HCT116 (cell line): ENCODE measurements at regions not wholly inside any gene's neighbourhood (a gene's known extent, or its start where the extent isn't known, plus 50 kb on each side); places are given as distances from the start of the nearest gene placed in this dataset.
A peak's percentile ranks its signal among the peaks of the same experiment; 100 is the strongest.

Experiments
- ATAC-seq: fragments of 200-7000 bp; cut with Tn5 transposase; 2 replicates; pipeline ENCODE4 v1.9.1; 2020; ENCODE audit warnings: mild to moderate bottlenecking, moderate library complexity
- BruUV-seq: library from RNA; stranded (reverse); fragments of 400-500 nt; replicated peaks from 2 replicates; lab custom pipeline; 2021; lab: Mats Ljungman, UMichigan
- CTCF ChIA-PET: fragments of 300-600 bp; sonication (Branson Sonifier 250); formaldehyde crosslinking; loops from one replicate; lab custom pipeline; 2021; ENCODE audit warnings: antibody characterized with exemption; lab: Charles Lee
- POLR2A ChIA-PET: fragments of 300-600, 350-600 bp; sonication (Branson Sonifier 250); formaldehyde crosslinking; loops from one replicate; lab custom pipeline; 2021; ENCODE audit warnings: antibody characterized with exemption; lab: Charles Lee
- RAD21 ChIA-PET, 2 experiments: fragments of 300-600 bp; sonication (Branson Sonifier 250); formaldehyde crosslinking; loops; one replicate each; lab custom pipeline; 2023; ENCODE audit warnings: low total read pairs in 2 of 2; ENCODE audit not compliant: uncharacterized antibody in 2 of 2, unreplicated experiment in 2 of 2, low non-redundant PET in 1 of 2; lab: Charles Lee
- DNase-seq: peaks from one replicate; pipeline ENCODE4 v3.0.0-alpha.2; 2010; ENCODE audit warnings: low read depth, low spot score
- H2AFZ ChIP-seq: fragments of 200-600 bp; shearing (Covaris generic), sonication (generic); 2 replicates; pipeline ENCODE4 v1.6.1; 2017; ENCODE audit warnings: low read depth, mixed run types, mixed read lengths, antibody characterized with exemption, low read length; ENCODE audit not compliant: poor library complexity, severe bottlenecking
- H3K27ac ChIP-seq: 2 replicates; pipeline ENCODE4 v1.5.1; 2012; ENCODE audit warnings: low read depth, low read length
- H3K27me3 ChIP-seq: fragments of 200-600 bp; sonication (generic); 2 replicates; pipeline ENCODE4 v1.6.1; 2016; ENCODE audit warnings: mixed run types, low read length, mixed read lengths; ENCODE audit not compliant: insufficient read depth
- H3K36me3 ChIP-seq, 2 experiments: fragments of 200-500 bp in 1 of 2; fragments of 200-600 bp in 1 of 2; sonication (Bioruptor generic) in 1 of 2; sonication (generic) in 1 of 2; 2 replicates each; pipeline versions ENCODE4 v1.5.1 to v1.6.1; 2014 to 2016; ENCODE audit warnings: low read length in 2 of 2, inconsistent platforms in 1 of 2, mixed read lengths in 1 of 2, mixed run types in 1 of 2; ENCODE audit not compliant: insufficient read depth in 2 of 2, control insufficient read depth in 1 of 2
- H3K4me1 ChIP-seq, 2 experiments: fragments of 200-600 bp in 1 of 2; sonication (generic) in 1 of 2; 2 replicates each; pipeline versions ENCODE4 v1.5.1 to v1.6.1; 2012 to 2017; ENCODE audit warnings: low read length in 2 of 2, inconsistent platforms in 1 of 2, mild to moderate bottlenecking in 1 of 2, mixed read lengths in 1 of 2, mixed run types in 1 of 2, moderate library complexity in 1 of 2; ENCODE audit not compliant: insufficient read depth in 2 of 2, control insufficient read depth in 1 of 2
- H3K4me2 ChIP-seq: fragments of 200-600 bp; sonication (generic); 2 replicates; pipeline ENCODE4 v1.6.1; 2017; ENCODE audit warnings: mixed run types, low read length, mixed read lengths
- H3K4me3 ChIP-seq, 2 experiments: fragments of 200-600 bp in 1 of 2; sonication (generic) in 1 of 2; replicated peaks in 1 of 2; 2 replicates each; pipeline ENCODE4 v1.5.1; 2011 to 2016; ENCODE audit warnings: low read length in 2 of 2, control low read depth in 1 of 2, low read depth in 1 of 2, mild to moderate bottlenecking in 1 of 2, mixed read lengths in 1 of 2, mixed run types in 1 of 2
- H3K79me2 ChIP-seq: fragments of 200-600 bp; sonication (generic); 2 replicates; pipeline ENCODE4 v1.6.1; 2017; ENCODE audit warnings: mild to moderate bottlenecking, mixed run types, low read length, moderate library complexity, mixed read lengths; ENCODE audit not compliant: insufficient read depth
- H3K9ac ChIP-seq: fragments of 200-600 bp; sonication (generic); 2 replicates; pipeline ENCODE4 v1.6.1; 2016; ENCODE audit warnings: low read length, mixed read lengths
- H3K9me2 ChIP-seq: fragments of 200-600 bp; sonication (generic), shearing (Covaris generic); 2 replicates; pipeline ENCODE4 v1.6.1; 2017; ENCODE audit warnings: mixed run types, mild to moderate bottlenecking, moderate library complexity; ENCODE audit not compliant: insufficient read depth
- H3K9me3 ChIP-seq, 2 experiments: fragments of 200-500 bp in 1 of 2; fragments of 200-600 bp in 1 of 2; sonication (Bioruptor generic) in 1 of 2; sonication (generic) in 1 of 2; 2 replicates each; pipeline ENCODE4 v1.6.1; 2014 to 2017; ENCODE audit warnings: low read length in 2 of 2, mixed read lengths in 2 of 2, inconsistent platforms in 1 of 2, low read depth in 1 of 2, mild to moderate bottlenecking in 1 of 2, mixed run types in 1 of 2, moderate library complexity in 1 of 2; ENCODE audit not compliant: control insufficient read depth in 1 of 2, insufficient read depth in 1 of 2
- H4K20me1 ChIP-seq: fragments of 200-600 bp; sonication (generic), shearing (Covaris generic); 2 replicates; pipeline ENCODE4 v1.6.1; 2017; ENCODE audit warnings: mixed run types, mild to moderate bottlenecking, moderate library complexity; ENCODE audit not compliant: insufficient read depth
- CBX3 ChIP-seq: IDR thresholded peaks from 2 replicates; pipeline ENCODE4 v1.6.1; 2012; ENCODE audit warnings: low read depth
- CEBPB ChIP-seq: IDR thresholded peaks from 2 replicates; pipeline ENCODE4 v1.6.1; 2012; ENCODE audit warnings: low read depth
- CTCF ChIP-seq, 3 experiments: fragments of 200-600 bp in 1 of 3; sonication (generic) in 1 of 3; IDR thresholded peaks in 2 of 3; conservative IDR thresholded peaks in 1 of 3; 2 replicates each; pipeline ENCODE4 v1.5.1; 2012 to 2017; ENCODE audit warnings: low read depth in 2 of 3, low read length in 2 of 3, antibody characterized with exemption in 1 of 3, borderline replicate concordance in 1 of 3, control low read depth in 1 of 3, mild to moderate bottlenecking in 1 of 3, mixed read lengths in 1 of 3, mixed run types in 1 of 3, moderate library complexity in 1 of 3; ENCODE audit not compliant: insufficient read depth in 1 of 3
- EGR1 ChIP-seq: IDR thresholded peaks from 2 replicates; pipeline ENCODE4 v1.6.1; 2012; ENCODE audit warnings: low read depth
- ELF1 ChIP-seq: IDR thresholded peaks from 2 replicates; pipeline ENCODE4 v1.6.1; 2012; ENCODE audit warnings: low read depth, borderline replicate concordance
- EZH2 ChIP-seq: fragments of 200-600 bp; sonication (generic); IDR thresholded peaks from 2 replicates; pipeline ENCODE4 v1.6.1; 2017; ENCODE audit warnings: antibody characterized with exemption, mixed run types
- EZH2phosphoT487 ChIP-seq: fragments of 200-600 bp; IDR thresholded peaks from 2 replicates; pipeline ENCODE4 v1.6.1; 2018; ENCODE audit warnings: antibody characterized with exemption, borderline replicate concordance
- FOSL1 ChIP-seq: IDR thresholded peaks from 2 replicates; pipeline ENCODE4 v1.6.1; 2012; ENCODE audit warnings: low read depth
- MAX ChIP-seq: IDR thresholded peaks from 2 replicates; pipeline ENCODE4 v1.6.1; 2012
- POLR2A ChIP-seq: IDR thresholded peaks from 2 replicates; pipeline ENCODE4 v1.7.0; 2011; ENCODE audit warnings: borderline replicate concordance; ENCODE audit not compliant: insufficient read depth, insufficient read length; ENCODE audit errors: extremely low read depth
- RAD21 ChIP-seq: IDR thresholded peaks from 2 replicates; pipeline ENCODE4 v1.6.1; 2012; ENCODE audit warnings: low read depth, mild to moderate bottlenecking
- SIN3A ChIP-seq: IDR thresholded peaks from 2 replicates; pipeline ENCODE4 v1.6.1; 2012; ENCODE audit warnings: low read depth
- SRF ChIP-seq: IDR thresholded peaks from 2 replicates; pipeline ENCODE4 v1.6.1; 2012; ENCODE audit warnings: low read depth
- TCF7L2 ChIP-seq: IDR thresholded peaks from 2 replicates; pipeline ENCODE4 v1.7.0; 2011; ENCODE audit warnings: borderline replicate concordance, inconsistent platforms; ENCODE audit not compliant: insufficient read depth, insufficient read length; ENCODE audit errors: extremely low read depth
- YY1 ChIP-seq: IDR thresholded peaks from 2 replicates; pipeline ENCODE4 v1.6.1; 2011; ENCODE audit warnings: low read length, low read depth, moderate library complexity, mild to moderate bottlenecking; ENCODE audit not compliant: insufficient replicate concordance; ENCODE audit errors: extremely low read depth
- ZBTB33 ChIP-seq: IDR thresholded peaks from 2 replicates; pipeline ENCODE4 v1.6.1; 2011; ENCODE audit warnings: mild to moderate bottlenecking, low read length, moderate library complexity; ENCODE audit not compliant: insufficient replicate concordance; ENCODE audit errors: extremely low read depth
- ZFX ChIP-seq: fragments of 450-650 bp; IDR thresholded peaks from 2 replicates; pipeline ENCODE4 v1.6.1; 2017
- ZNF274 ChIP-seq: fragments of 200-500 bp; sonication (Bioruptor generic); IDR thresholded peaks from 2 replicates; pipeline ENCODE4 v1.6.1; 2014; ENCODE audit warnings: mild to moderate bottlenecking, low read depth, low read length, inconsistent platforms
- intact Hi-C: fragments of 100-400 bp; cut with micrococcal nuclease; formaldehyde crosslinking; loops from 2 replicates; pipeline ENCODE4 v1.10.0; 2022

- no peak overlapping the region for H3K27ac ChIP-seq
- no peak for TF ChIP-seq EZH2
- TF ChIP-seq TCF7L2, result peak; percentile 16
- H3K9me2 ChIP-seq, result no peaks in the 10 kb centered on the region
- CTCF ChIA-PET, result no interaction called here
- no peaks in the 10 kb centered on the region for H3K4me1 ChIP-seq
- POLR2A ChIA-PET, result no interaction called here
- no peaks in the 10 kb centered on the region for H4K20me1 ChIP-seq
- H3K27me3 ChIP-seq, result no peaks in the 10 kb centered on the region
- intact Hi-C loops, result no loop called here
- H3K4me3 ChIP-seq, result no peak overlapping the region
- RAD21 ChIA-PET, result no interaction called here
- no peak overlapping the region for H3K4me2 ChIP-seq
- DNase-seq, result no peak
- no peak for ATAC-seq
- no peak overlapping the region for H2AFZ ChIP-seq
- no TSS peak for BruUV-seq
- peaks cover 4 to 27% of the 10 kb centered on the region in 2 experiments; a peak in 2 of 4 replicates for H3K9me3 ChIP-seq
- H3K36me3 ChIP-seq, result no peaks in the 10 kb centered on the region
- H3K9ac ChIP-seq, result no peak overlapping the region
- H3K79me2 ChIP-seq, result no peaks in the 10 kb centered on the region
Observed at GRCh38 chr5:17763301-17763700, 129.0 kb downstream of the TAF11L14 start.

- TF ChIP-seq SIN3A (no peak), ELF1 (no peak), CEBPB (no peak), ZBTB33 (no peak), ZFX (no peak), RAD21 (no peak), EZH2 (no peak), SRF (no peak), MAX (no peak), EZH2phosphoT487 (no peak), YY1 (no peak), ZNF274 (no peak), TCF7L2 (no peak), CBX3 (no peak), POLR2A (no peak), FOSL1 (no peak), EGR1 (no peak), CTCF (IDR thresholded peaks at IDR 0.05 in 2 of 3, conservative IDR thresholded peaks at IDR 0.05 in 1 of 3; ENCODE audit: borderline replicate concordance in 1 of 3, insufficient read depth in 1 of 3, low read depth in 2 of 3, low read length in 2 of 3) (no peak)
- TF ChIP-seq, all 23 proteins: peak for 0
- intact Hi-C loops, result no loop called here
- POLR2A ChIA-PET, result no interaction called here
- ATAC-seq (no peak), DNase-seq (no peak)
- Histone ChIP-seq H3K4me3 (no peak overlapping the region), H3K27ac (no peak overlapping the region), H3K9me3 (peaks cover 8 to 22% of the 10 kb centered on the region in 2 experiments; a peak in 2 of 4 replicates), H3K36me3 (no peaks in the 10 kb centered on the region), H3K9ac (no peak overlapping the region), H3K4me2 (no peak overlapping the region), H3K4me1 (no peaks in the 10 kb centered on the region), H3K27me3 (no peaks in the 10 kb centered on the region), H4K20me1 (no peaks in the 10 kb centered on the region), H3K9me2 (no peaks in the 10 kb centered on the region), H3K79me2 (no peaks in the 10 kb centered on the region), H2AFZ (no peak overlapping the region)
- CTCF ChIA-PET, result no interaction called here
- no TSS peak for BruUV-seq
- RAD21 ChIA-PET, result no interaction called here
Observed at GRCh38 chr5:17766031-17766430, 131.8 kb downstream of the TAF11L14 start.
